ENCODE measurements at regions not wholly inside any gene's neighbourhood (a gene's known extent, or its start where the extent isn't known, plus 50 kb on each side); places are given as distances from the start of the nearest gene placed in this dataset.

GRCh38 chr1:228849011-228849541, 113.8 kb downstream of the RHOU start:
- TF ChIP-seq CTCF (IDR thresholded peaks at IDR 0.05; ENCODE audit: low read depth, low read length, missing input control) (no peak), RAD21 (IDR thresholded peaks at IDR 0.05) (no peak), YY1 (IDR thresholded peaks at IDR 0.05) (no peak), MAX (IDR thresholded peaks at IDR 0.05) (no peak), NR2F2 (IDR thresholded peaks at IDR 0.05) (no peak), GABPA (IDR thresholded peaks at IDR 0.05 in 1 of 2, conservative IDR thresholded peaks at IDR 0.05 in 1 of 2) (no peak), ATF3 (IDR thresholded peaks at IDR 0.05) (no peak), REST (IDR thresholded peaks at IDR 0.05) (no peak), SP1 (IDR thresholded peaks at IDR 0.05) (peak; percentile 50), RXRA (IDR thresholded peaks at IDR 0.05) (no peak), ZBTB33 (IDR thresholded peaks at IDR 0.05) (no peak), TAF1 (conservative IDR thresholded peaks at IDR 0.05) (no peak), EGR1 (IDR thresholded peaks at IDR 0.05; ENCODE audit: low read depth in 2 of 2) (no peak)

All from liver (tissue), 3 donors.